Astrocyte (in vitro differentiated cells and primary cell): ENCODE measurements at regions not wholly inside any gene's neighbourhood (a gene's known extent, or its start where the extent isn't known, plus 50 kb on each side); places are given as distances from the start of the nearest gene placed in this dataset.

Experiments
- DNase-seq: peaks from one replicate; pipeline ENCODE4 v3.0.0-alpha.2; 2010; ENCODE audit warnings: low read depth
- FAIRE-seq: peaks from 2 replicates; lab custom pipeline; 2011; peaks lifted over from hg19 to GRCh38; lab: Jason Lieb, UNC
- H2AFZ ChIP-seq: 2 replicates; pipeline ENCODE4 v1.6.0; 2012; ENCODE audit warnings: low read depth, low read length, inconsistent platforms
- H3K27ac ChIP-seq: 2 replicates; pipeline ENCODE4 v1.5.1; 2011; ENCODE audit warnings: low read depth, low read length, inconsistent platforms
- H3K27me3 ChIP-seq: 2 replicates; pipeline ENCODE4 v1.6.0; 2011; ENCODE audit warnings: low read length, inconsistent platforms; ENCODE audit not compliant: insufficient read depth
- H3K36me3 ChIP-seq: 2 replicates; pipeline ENCODE4 v1.5.1; 2011; ENCODE audit warnings: low read length, inconsistent platforms; ENCODE audit not compliant: insufficient read depth
- H3K4me1 ChIP-seq: 2 replicates; pipeline ENCODE4 v1.5.1; 2011; ENCODE audit warnings: low read length, inconsistent platforms; ENCODE audit not compliant: insufficient read depth
- H3K4me2 ChIP-seq: 2 replicates; pipeline ENCODE4 v1.6.0; 2012; ENCODE audit warnings: low read length, inconsistent platforms
- H3K4me3 ChIP-seq: 2 replicates; pipeline ENCODE4 v1.5.1; 2011; ENCODE audit warnings: low read depth, mild to moderate bottlenecking, low read length, inconsistent platforms; ENCODE audit not compliant: insufficient read depth
- H3K79me2 ChIP-seq: 2 replicates; pipeline ENCODE4 v1.6.0; 2012; ENCODE audit warnings: mild to moderate bottlenecking, low read length, inconsistent platforms; ENCODE audit not compliant: insufficient read depth
- H3K9ac ChIP-seq: 2 replicates; pipeline ENCODE4 v1.6.0; 2012; ENCODE audit warnings: mild to moderate bottlenecking, low read length, inconsistent platforms
- H3K9me3 ChIP-seq: 2 replicates; pipeline ENCODE4 v1.5.1; 2012; ENCODE audit warnings: low read depth, mild to moderate bottlenecking, low read length, inconsistent platforms; ENCODE audit not compliant: insufficient read depth
- H4K20me1 ChIP-seq: 2 replicates; pipeline ENCODE4 v1.6.0; 2012; ENCODE audit warnings: low read length, inconsistent platforms; ENCODE audit not compliant: insufficient read depth
- H3K27ac Mint-ChIP-seq: one replicate; pipeline ENCODE4 v1.8.0; 2021; ENCODE audit warnings: mild to moderate bottlenecking, mixed read lengths; ENCODE audit not compliant: unreplicated experiment
- H3K27me3 Mint-ChIP-seq: one replicate; pipeline ENCODE4 v1.8.0; 2021; ENCODE audit warnings: low read depth, mixed read lengths; ENCODE audit not compliant: unreplicated experiment
- H3K36me3 Mint-ChIP-seq: one replicate; pipeline ENCODE4 v1.8.0; 2021; ENCODE audit warnings: low read depth, mixed read lengths; ENCODE audit not compliant: unreplicated experiment
- H3K4me1 Mint-ChIP-seq: one replicate; pipeline ENCODE4 v1.8.0; 2021; ENCODE audit warnings: low read depth, mixed read lengths; ENCODE audit not compliant: unreplicated experiment
- H3K4me3 Mint-ChIP-seq: one replicate; pipeline ENCODE4 v1.8.0; 2021; ENCODE audit warnings: mild to moderate bottlenecking, moderate library complexity, mixed read lengths; ENCODE audit not compliant: unreplicated experiment
- H3K9me3 Mint-ChIP-seq: one replicate; pipeline ENCODE4 v1.8.0; 2021; ENCODE audit warnings: mild to moderate bottlenecking, mixed read lengths; ENCODE audit not compliant: unreplicated experiment
- CTCF ChIP-seq: IDR thresholded peaks from 2 replicates; pipeline ENCODE4 v1.5.1; 2011; ENCODE audit warnings: low read depth, mild to moderate bottlenecking, inconsistent platforms, low read length, moderate library complexity; ENCODE audit not compliant: insufficient read depth
- EZH2 ChIP-seq: IDR thresholded peaks from 2 replicates; pipeline ENCODE4 v1.6.1; 2012; ENCODE audit warnings: mild to moderate bottlenecking, low read length, inconsistent platforms; ENCODE audit not compliant: insufficient read depth

GRCh38 chr12:5269846-5270245 lies 162.1 kb upstream of the NTF3 start:
- Mint-ChIP-seq H3K4me1 (peaks cover 2% of the 10 kb centered on the region), H3K4me3 (no peak overlapping the region), H3K9me3 (peaks cover 2% of the 10 kb centered on the region), H3K36me3 (no peaks in the 10 kb centered on the region), H3K27me3 (peaks cover 11% of the 10 kb centered on the region), H3K27ac (no peak overlapping the region)
- DNase-seq (no peak), FAIRE-seq (no peak)
- Histone ChIP-seq H3K27ac (no peak overlapping the region), H3K79me2 (no peaks in the 10 kb centered on the region), H2AFZ (no peak overlapping the region), H3K4me2 (no peak overlapping the region), H3K27me3 (no peaks in the 10 kb centered on the region), H3K9ac (no peak overlapping the region), H3K4me1 (no peaks in the 10 kb centered on the region), H3K9me3 (no peaks in the 10 kb centered on the region), H3K4me3 (no peak overlapping the region), H3K36me3 (no peaks in the 10 kb centered on the region), H4K20me1 (no peaks in the 10 kb centered on the region)
- TF ChIP-seq CTCF (no peak), EZH2 (no peak)

- Mint-ChIP-seq H3K36me3 (no peaks in the 10 kb centered on the region), H3K27me3 (peaks cover 16% of the 10 kb centered on the region), H3K27ac (no peak overlapping the region), H3K4me1 (peaks cover 2% of the 10 kb centered on the region), H3K4me3 (no peak overlapping the region), H3K9me3 (peaks cover 2% of the 10 kb centered on the region)
- Histone ChIP-seq H3K4me3 (no peak overlapping the region), H3K36me3 (no peaks in the 10 kb centered on the region), H3K9ac (no peak overlapping the region), H4K20me1 (no peaks in the 10 kb centered on the region), H3K4me1 (no peaks in the 10 kb centered on the region), H3K4me2 (no peak overlapping the region), H2AFZ (no peak overlapping the region), H3K79me2 (no peaks in the 10 kb centered on the region), H3K27ac (no peak overlapping the region), H3K27me3 (no peaks in the 10 kb centered on the region), H3K9me3 (no peaks in the 10 kb centered on the region)
- DNase-seq (peak; percentile 42), FAIRE-seq (no peak)
- TF ChIP-seq CTCF (no peak), EZH2 (no peak)
These were observed 159.7 kb upstream of the NTF3 start for GRCh38 chr12:5272018-5272785.

DNA sequence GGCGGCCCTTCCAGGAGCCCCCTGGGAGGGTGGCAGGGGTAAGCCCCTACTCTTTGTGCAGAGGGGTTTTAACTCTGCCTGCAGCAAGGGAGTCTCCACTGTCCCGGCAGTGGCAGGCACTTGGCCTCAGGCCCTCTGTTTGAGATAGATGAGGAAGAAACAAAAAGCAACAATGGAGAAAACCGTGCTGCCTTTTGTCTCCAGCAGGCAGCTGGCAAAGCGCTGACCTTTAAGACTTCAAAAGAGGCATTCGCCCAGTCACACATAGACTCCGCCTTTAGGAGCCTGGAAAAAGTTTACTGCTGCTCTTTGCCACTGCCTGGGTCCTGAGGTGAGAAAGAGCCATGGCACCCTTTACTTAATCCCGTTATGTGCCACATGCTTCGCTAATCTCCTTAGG lies 158.2 kb upstream of the NTF3 start:
- no peak overlapping the region for H3K4me3 ChIP-seq
- no peaks in the 10 kb centered on the region for H3K36me3 ChIP-seq
- peaks cover 2% of the 10 kb centered on the region for H3K4me1 Mint-ChIP-seq
- H3K9me3 ChIP-seq = no peaks in the 10 kb centered on the region
- FAIRE-seq (no peak), DNase-seq (no peak)
- no peak overlapping the region for H3K4me2 ChIP-seq
- H2AFZ ChIP-seq = no peak overlapping the region
- no peak for TF ChIP-seq CTCF
- no peak for TF ChIP-seq EZH2
- H3K27me3 ChIP-seq = no peaks in the 10 kb centered on the region
- H3K27ac ChIP-seq = no peak overlapping the region
- no peaks in the 10 kb centered on the region for H4K20me1 ChIP-seq
- peaks cover 16% of the 10 kb centered on the region for H3K27me3 Mint-ChIP-seq
- no peaks in the 10 kb centered on the region for H3K36me3 Mint-ChIP-seq
- peaks cover 2% of the 10 kb centered on the region for H3K9me3 Mint-ChIP-seq
- H3K79me2 ChIP-seq = no peaks in the 10 kb centered on the region
- H3K4me3 Mint-ChIP-seq = no peak overlapping the region
- no peaks in the 10 kb centered on the region for H3K4me1 ChIP-seq
- H3K9ac ChIP-seq = no peak overlapping the region
- H3K27ac Mint-ChIP-seq = no peak overlapping the region
